OCI-LY1 (cell line): ENCODE measurements at regions not wholly inside any gene's neighbourhood (a gene's known extent, or its start where the extent isn't known, plus 50 kb on each side); places are given as distances from the start of the nearest gene placed in this dataset.

Experiments
- EZH2 ChIP-seq: fragments of 200-600 bp; sonication (generic), shearing (Covaris generic); IDR thresholded peaks from 2 replicates; pipeline ENCODE4 v1.8.0; 2017; ENCODE audit warnings: borderline replicate concordance, mixed run types, mild to moderate bottlenecking, antibody characterized with exemption, low read length, moderate library complexity, mixed read lengths
- TF ChIP-seq, protein P1 (sequence below): fragments of 200-600 bp; sonication (generic), shearing (Covaris generic); IDR thresholded peaks from 2 replicates; pipeline ENCODE4 v1.5.1; 2017; ENCODE audit warnings: mild to moderate bottlenecking, antibody characterized with exemption, low read length, moderate library complexity, mixed read lengths

DNA sequence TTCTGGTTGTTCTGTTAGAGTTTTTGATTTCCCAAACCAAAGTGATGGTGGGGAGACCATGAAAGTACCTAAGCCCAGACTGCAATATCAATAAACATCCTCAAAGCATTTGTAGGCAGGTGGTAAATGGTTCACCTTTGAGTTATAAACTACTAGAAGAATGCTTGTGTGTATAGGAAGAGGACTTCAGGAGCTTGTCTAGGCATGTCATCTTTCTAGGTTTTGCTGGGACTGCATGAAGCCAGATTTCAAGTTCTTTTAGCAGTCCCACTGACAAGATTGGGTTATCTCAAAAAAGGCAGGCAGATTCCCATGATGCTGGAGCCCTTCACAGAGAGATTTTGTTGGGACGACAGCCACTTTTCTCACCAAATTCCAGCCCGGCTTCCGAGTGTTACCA lies 135.3 kb downstream of the KCNE4 start:
- TF ChIP-seq, protein P1, sequence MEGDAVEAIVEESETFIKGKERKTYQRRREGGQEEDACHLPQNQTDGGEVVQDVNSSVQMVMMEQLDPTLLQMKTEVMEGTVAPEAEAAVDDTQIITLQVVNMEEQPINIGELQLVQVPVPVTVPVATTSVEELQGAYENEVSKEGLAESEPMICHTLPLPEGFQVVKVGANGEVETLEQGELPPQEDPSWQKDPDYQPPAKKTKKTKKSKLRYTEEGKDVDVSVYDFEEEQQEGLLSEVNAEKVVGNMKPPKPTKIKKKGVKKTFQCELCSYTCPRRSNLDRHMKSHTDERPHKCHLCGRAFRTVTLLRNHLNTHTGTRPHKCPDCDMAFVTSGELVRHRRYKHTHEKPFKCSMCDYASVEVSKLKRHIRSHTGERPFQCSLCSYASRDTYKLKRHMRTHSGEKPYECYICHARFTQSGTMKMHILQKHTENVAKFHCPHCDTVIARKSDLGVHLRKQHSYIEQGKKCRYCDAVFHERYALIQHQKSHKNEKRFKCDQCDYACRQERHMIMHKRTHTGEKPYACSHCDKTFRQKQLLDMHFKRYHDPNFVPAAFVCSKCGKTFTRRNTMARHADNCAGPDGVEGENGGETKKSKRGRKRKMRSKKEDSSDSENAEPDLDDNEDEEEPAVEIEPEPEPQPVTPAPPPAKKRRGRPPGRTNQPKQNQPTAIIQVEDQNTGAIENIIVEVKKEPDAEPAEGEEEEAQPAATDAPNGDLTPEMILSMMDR: no peak
- TF ChIP-seq EZH2: no peak
